Osteocyte (in vitro differentiated cells): ENCODE measurements at regions not wholly inside any gene's neighbourhood (a gene's known extent, or its start where the extent isn't known, plus 50 kb on each side); places are given as distances from the start of the nearest gene placed in this dataset.

Experiments
- DNase-seq: peaks from one replicate; pipeline ENCODE4 v3.0.0; 2021; ENCODE audit warnings: mixed read lengths; ENCODE audit not compliant: unreplicated experiment; ENCODE audit errors: extremely low spot score
- H3K27ac Mint-ChIP-seq: one replicate; pipeline ENCODE4 v1.8.0; 2021; ENCODE audit warnings: mild to moderate bottlenecking, mixed read lengths; ENCODE audit not compliant: unreplicated experiment
- H3K27me3 Mint-ChIP-seq: one replicate; pipeline ENCODE4 v1.8.0; 2021; ENCODE audit warnings: mixed read lengths; ENCODE audit not compliant: unreplicated experiment
- H3K36me3 Mint-ChIP-seq: one replicate; pipeline ENCODE4 v1.8.0; 2021; ENCODE audit warnings: mixed read lengths; ENCODE audit not compliant: unreplicated experiment
- H3K4me1 Mint-ChIP-seq: one replicate; pipeline ENCODE4 v1.8.0; 2021; ENCODE audit warnings: mixed read lengths; ENCODE audit not compliant: unreplicated experiment
- H3K4me3 Mint-ChIP-seq: one replicate; pipeline ENCODE4 v1.8.0; 2021; ENCODE audit warnings: mild to moderate bottlenecking, moderate library complexity, mixed read lengths; ENCODE audit not compliant: unreplicated experiment
- H3K9me3 Mint-ChIP-seq: one replicate; pipeline ENCODE4 v1.8.0; 2021; ENCODE audit warnings: mixed read lengths; ENCODE audit not compliant: unreplicated experiment
- TF ChIP-seq, protein P1 (sequence below): fragments of 200-600 bp; sonication (generic); IDR thresholded peaks from 2 replicates; pipeline ENCODE4 v1.5.0; 2021; ENCODE audit warnings: antibody characterized with exemption, mild to moderate bottlenecking, moderate library complexity

DNA sequence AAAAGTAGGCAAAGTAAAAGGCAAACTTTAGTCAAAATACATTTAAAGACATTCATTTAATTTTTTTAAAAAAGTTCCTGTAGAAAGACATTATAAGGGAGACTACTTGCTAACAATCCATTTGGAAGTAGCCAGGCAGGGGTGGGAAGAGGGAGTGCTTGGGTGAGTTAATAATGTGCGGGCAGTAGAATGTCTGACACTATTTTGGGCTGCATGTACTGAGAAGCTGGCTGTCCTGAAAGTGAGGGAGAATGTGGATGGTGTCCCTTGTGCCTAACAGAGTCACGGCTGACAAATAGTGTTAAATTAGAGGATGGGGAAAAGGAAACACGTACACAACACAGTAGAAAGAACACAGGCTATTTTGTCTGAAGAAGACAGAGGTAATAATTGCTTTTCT is 142.5 kb downstream of the LCA5 start:
- DNase-seq = no peak
- H3K9me3 Mint-ChIP-seq = no peaks in the 10 kb centered on the region
- TF ChIP-seq, protein P1, sequence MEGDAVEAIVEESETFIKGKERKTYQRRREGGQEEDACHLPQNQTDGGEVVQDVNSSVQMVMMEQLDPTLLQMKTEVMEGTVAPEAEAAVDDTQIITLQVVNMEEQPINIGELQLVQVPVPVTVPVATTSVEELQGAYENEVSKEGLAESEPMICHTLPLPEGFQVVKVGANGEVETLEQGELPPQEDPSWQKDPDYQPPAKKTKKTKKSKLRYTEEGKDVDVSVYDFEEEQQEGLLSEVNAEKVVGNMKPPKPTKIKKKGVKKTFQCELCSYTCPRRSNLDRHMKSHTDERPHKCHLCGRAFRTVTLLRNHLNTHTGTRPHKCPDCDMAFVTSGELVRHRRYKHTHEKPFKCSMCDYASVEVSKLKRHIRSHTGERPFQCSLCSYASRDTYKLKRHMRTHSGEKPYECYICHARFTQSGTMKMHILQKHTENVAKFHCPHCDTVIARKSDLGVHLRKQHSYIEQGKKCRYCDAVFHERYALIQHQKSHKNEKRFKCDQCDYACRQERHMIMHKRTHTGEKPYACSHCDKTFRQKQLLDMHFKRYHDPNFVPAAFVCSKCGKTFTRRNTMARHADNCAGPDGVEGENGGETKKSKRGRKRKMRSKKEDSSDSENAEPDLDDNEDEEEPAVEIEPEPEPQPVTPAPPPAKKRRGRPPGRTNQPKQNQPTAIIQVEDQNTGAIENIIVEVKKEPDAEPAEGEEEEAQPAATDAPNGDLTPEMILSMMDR = no peak
- H3K4me1 Mint-ChIP-seq = no peaks in the 10 kb centered on the region
- H3K36me3 Mint-ChIP-seq = no peaks in the 10 kb centered on the region
- no peaks in the 10 kb centered on the region for H3K27me3 Mint-ChIP-seq
- H3K27ac Mint-ChIP-seq = no peak overlapping the region
- no peak overlapping the region for H3K4me3 Mint-ChIP-seq

DNA sequence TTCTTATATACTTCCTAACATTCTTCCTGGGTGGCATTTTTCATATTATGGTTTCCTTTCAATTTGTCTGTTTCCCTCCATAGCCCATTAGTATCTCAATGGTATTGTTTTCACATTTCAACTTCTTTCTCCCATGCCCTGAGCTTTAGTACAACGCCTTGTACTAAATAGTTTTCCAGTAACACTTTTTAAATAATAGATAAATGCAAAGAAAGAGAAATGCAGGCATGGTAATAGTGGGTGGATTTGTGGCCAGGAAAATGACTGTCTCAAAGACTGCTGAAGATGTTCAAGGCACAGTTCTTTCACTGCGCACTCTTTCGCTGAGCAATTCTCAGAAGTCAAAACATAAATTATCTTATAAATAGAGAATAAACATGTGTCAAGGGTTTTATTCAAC is 145.1 kb downstream of the LCA5 start:
- no peak overlapping the region for H3K27ac Mint-ChIP-seq
- no peaks in the 10 kb centered on the region for H3K36me3 Mint-ChIP-seq
- no peak overlapping the region for H3K4me3 Mint-ChIP-seq
- no peak for DNase-seq
- H3K4me1 Mint-ChIP-seq = peaks cover 2% of the 10 kb centered on the region
- TF ChIP-seq, protein P1 = no peak
- H3K27me3 Mint-ChIP-seq = no peaks in the 10 kb centered on the region
- H3K9me3 Mint-ChIP-seq = no peaks in the 10 kb centered on the region

DNA sequence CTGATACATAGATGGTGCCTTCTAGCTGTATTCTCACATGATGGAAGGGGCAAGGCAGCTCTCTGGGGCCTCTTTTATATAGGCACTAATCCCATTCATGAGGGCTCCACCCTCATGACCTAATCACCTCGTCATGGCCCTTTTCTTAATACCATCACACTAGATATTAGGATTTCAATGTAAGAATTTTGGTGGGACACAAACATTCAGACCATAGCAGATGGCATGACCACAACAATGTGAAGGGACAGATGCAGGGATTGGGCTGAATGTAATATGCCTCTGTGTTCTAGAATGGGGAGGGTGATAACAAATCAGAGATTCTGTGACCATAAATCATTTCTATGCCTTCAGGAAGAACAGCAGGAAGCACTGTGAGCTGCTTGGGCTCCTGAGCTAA is 145.8 kb downstream of the LCA5 start:
- DNase-seq = no peak
- TF ChIP-seq, protein P1 = no peak
- Mint-ChIP-seq H3K27me3 (no peaks in the 10 kb centered on the region), H3K27ac (no peak overlapping the region), H3K9me3 (no peaks in the 10 kb centered on the region), H3K4me3 (no peak overlapping the region), H3K36me3 (no peaks in the 10 kb centered on the region), H3K4me1 (peaks cover 8% of the 10 kb centered on the region)

DNA sequence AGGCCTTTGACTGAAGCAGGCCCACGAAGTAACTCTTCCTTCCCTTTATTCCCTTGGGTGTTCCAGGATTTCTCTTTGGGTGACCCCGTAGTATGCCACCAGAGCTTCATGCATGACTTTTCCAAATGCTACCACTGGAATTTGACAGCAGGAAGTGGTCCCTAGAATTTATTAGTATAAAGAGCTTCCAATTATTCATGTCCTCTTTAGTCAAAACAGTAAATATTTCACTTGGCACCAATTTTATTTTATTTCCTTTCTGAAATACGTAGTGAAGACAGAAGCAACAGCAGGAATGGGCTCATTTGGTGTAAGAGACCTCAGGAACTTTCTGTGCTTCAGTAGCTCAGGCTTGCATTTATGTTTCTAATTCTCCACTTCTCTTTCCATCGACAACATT is 151.3 kb downstream of the LCA5 start:
- DNase-seq = no peak
- Mint-ChIP-seq H3K4me1 (peaks cover 33% of the 10 kb centered on the region), H3K4me3 (no peak overlapping the region), H3K36me3 (no peaks in the 10 kb centered on the region), H3K9me3 (no peaks in the 10 kb centered on the region), H3K27ac (peak overlapping the region; percentile 82), H3K27me3 (no peaks in the 10 kb centered on the region)
- TF ChIP-seq, protein P1 = no peak

DNA sequence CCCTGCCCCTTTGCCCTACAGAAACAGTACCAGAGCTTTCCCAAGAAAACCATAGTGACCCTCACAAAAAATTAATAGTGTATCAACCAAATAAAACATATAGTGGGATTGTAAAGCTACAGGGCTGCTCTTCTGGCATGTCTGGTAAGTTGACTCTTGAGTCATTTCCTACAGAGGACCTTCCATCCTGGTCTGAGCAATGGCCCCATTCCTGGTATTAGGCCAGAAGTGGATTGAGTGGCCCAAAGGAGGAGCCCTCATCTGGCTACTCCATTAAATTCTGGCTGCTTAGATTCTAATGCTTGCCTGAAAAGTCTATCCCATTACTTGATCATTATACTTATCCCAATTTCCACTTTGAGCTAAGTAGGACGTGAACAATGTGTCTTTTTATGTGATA is 150.9 kb upstream of the HMGN3 start:
- peaks cover 35% of the 10 kb centered on the region for H3K4me1 Mint-ChIP-seq
- H3K9me3 Mint-ChIP-seq = no peaks in the 10 kb centered on the region
- no peaks in the 10 kb centered on the region for H3K27me3 Mint-ChIP-seq
- DNase-seq = no peak
- no peaks in the 10 kb centered on the region for H3K36me3 Mint-ChIP-seq
- TF ChIP-seq, protein P1 = no peak
- H3K4me3 Mint-ChIP-seq = no peak overlapping the region
- H3K27ac Mint-ChIP-seq = peak overlapping the region; percentile 82
